DMS114 treated with DMSO at 0.1 percent for 48 hours (cell line): ENCODE measurements at regions not wholly inside any gene's neighbourhood (a gene's known extent, or its start where the extent isn't known, plus 50 kb on each side); places are given as distances from the start of the nearest gene placed in this dataset.

Experiments used
- DNase-seq: peaks from one replicate; lab custom pipeline; 2025; ENCODE audit not compliant: unreplicated experiment; lab: John Stamatoyannopoulos, UW

- DNase-seq: no peak
These were observed 50.8 kb upstream of the PHYHIPL start for GRCh38 chr10:59125666-59126065.

DNA sequence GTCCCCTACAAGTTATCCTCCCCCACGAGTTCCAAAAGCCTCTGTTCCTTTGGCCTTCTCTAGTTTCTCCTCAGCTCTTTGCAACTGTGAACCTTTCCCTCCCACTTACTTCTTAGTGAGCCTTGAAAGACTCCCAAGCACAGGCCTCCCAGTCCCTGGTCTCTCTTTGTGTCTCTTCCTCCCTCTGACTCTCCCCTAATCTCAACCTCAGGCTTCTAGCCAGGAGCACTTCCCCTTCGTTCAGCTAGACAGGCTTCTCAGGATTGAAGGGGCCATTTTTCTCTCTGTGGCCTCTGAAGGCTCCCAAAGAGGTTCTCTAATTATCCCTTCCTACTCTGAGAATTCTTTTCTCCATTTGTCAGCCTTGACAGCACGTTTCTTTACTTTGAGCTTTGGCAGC lies 50.2 kb upstream of the PHYHIPL start:
- no peak for DNase-seq
